T47D (cell line): ENCODE measurements at regions not wholly inside any gene's neighbourhood (a gene's known extent, or its start where the extent isn't known, plus 50 kb on each side); places are given as distances from the start of the nearest gene placed in this dataset.

Source experiments
- DNase-seq, 2 experiments: peaks; one replicate each; pipeline versions ENCODE4 v3.0.0 to v3.0.0-alpha.2; 2011 to 2012; ENCODE audit warnings: low read depth in 1 of 2, low spot score in 1 of 2
- JUND ChIP-seq: IDR thresholded peaks from 2 replicates; pipeline ENCODE4 v1.6.1; 2012; ENCODE audit warnings: low read depth
- in situ Hi-C: cut with HindIII; loops from 2 replicates; pipeline ENCODE4 v1.10.0; 2016; ENCODE audit warnings: low sequenced_read_pairs, low pct_unique_long_range_greater_than_20kb

DNA sequence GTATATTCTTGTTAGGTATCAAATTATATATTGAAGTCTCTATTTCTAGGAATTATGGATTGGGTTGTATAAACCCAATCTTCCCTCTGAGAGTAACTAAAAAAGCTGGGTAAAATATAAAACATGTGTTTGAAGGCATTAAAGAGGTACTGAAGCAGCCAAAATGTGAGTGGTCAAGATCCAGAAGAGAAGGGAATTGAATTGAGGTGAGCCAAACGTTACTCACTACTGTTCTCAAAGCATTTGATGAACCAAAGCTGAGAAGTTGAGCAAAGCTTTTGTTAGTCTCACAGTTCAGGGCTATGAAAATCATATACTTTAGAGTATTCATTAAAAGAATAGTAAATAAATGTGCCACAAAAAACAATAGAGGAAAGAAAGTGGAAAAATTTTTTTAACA, 365.8 kb downstream of the BCKDHB start:
- TF ChIP-seq JUND, result no peak
- no peak for DNase-seq
- in situ Hi-C loops, result no loop called here

- in situ Hi-C loops, result no loop called here
- DNase-seq, result no peak
These were observed 363.5 kb downstream of the BCKDHB start for GRCh38 chr6:80469977-80470376.

DNA sequence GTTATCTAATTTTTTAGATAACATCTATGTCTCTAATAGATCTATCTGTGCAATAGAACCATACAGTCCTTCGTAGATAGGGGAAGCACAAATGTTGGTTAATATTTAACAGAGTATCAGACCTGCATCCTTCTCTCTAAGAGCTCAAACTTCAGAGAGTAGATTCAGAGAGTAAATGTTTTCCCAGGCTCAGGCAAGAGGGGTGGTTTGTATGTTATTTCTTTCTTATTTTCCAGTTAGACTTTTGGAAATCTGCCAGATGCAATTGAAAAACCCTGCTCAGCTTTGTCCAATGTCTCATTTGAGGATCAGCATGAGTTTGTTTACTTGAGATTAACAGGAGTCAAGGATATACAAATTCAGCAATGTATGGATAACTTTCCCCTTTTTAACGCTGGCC, 361.9 kb downstream of the BCKDHB start:
- in situ Hi-C loops, result no loop called here
- no peak for DNase-seq
- no peak for TF ChIP-seq JUND

More at GRCh38 chr6:80469977-80470376, 363.5 kb downstream of the BCKDHB start:
- no peak for TF ChIP-seq JUND

DNA sequence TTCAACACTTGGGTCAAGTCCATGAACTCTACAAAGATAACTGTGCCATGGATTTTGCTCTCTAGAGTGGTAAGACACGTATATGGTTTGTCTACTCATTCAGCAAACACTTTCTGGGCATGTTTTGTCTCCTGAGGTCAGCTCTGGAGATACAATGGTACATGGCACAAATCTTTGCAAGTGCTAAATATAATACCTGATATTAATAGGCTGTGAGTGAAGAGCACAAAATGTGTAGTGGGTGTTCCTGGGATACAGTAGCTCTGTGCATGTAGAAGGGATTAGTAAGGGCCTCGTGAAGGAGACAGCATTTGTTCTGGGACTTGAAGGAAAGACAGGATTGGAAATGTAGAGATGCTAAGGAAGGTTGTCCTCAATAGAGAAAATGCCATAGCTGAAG, 360.9 kb downstream of the BCKDHB start:
- DNase-seq, result no peak
- in situ Hi-C loops, result no loop called here
- no peak for TF ChIP-seq JUND

DNA sequence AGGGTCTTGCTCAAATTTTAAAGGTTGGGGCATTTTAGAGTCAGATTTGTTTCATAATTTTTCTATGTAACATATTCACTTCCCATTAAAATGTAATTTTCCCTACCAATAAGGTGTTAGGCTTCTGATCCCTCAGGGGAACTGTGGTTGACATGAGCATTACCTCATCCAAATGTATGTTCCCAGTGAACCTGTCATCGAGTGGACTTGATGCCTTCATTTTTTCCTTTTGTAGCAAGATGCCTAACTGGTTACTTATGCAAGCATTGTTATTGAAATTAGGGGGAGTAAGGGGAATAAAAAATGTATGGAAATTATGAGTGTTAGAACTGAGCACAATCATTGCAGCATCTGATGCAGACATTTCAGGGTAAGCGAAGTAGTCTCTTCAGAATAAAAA, 360.5 kb downstream of the BCKDHB start:
- TF ChIP-seq JUND, result no peak
- in situ Hi-C loops, result no loop called here
- no peak for DNase-seq

GRCh38 chr6:80465513-80465912, 359.0 kb downstream of the BCKDHB start:
- in situ Hi-C loops, result no loop called here
- no peak for TF ChIP-seq JUND
- no peak for DNase-seq

GRCh38 chr6:80464901-80465300, 358.4 kb downstream of the BCKDHB start:
- in situ Hi-C loops, result no loop called here
- DNase-seq, result no peak
- TF ChIP-seq JUND, result no peak

DNA sequence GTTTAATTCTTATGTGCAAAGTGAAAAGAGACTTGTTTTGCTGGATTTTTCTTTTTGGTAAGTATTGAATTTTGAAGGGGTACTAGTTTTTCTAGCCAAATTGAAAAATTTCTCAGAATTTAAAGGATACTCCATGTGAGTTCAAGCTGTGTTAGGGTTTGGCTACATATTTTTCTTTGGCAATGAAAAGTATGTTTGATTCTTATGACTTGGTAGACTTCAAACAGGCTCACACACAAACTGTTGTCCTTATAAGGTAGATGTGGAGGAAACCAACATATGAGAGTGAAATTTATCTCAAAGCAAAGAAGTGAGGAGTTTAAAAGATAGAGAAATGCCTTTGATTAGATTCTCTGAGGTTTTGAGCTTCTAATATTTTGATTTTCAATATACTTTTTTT, 356.7 kb downstream of the BCKDHB start:
- in situ Hi-C loops, result no loop called here
- no peak for DNase-seq
- TF ChIP-seq JUND, result no peak

DNA sequence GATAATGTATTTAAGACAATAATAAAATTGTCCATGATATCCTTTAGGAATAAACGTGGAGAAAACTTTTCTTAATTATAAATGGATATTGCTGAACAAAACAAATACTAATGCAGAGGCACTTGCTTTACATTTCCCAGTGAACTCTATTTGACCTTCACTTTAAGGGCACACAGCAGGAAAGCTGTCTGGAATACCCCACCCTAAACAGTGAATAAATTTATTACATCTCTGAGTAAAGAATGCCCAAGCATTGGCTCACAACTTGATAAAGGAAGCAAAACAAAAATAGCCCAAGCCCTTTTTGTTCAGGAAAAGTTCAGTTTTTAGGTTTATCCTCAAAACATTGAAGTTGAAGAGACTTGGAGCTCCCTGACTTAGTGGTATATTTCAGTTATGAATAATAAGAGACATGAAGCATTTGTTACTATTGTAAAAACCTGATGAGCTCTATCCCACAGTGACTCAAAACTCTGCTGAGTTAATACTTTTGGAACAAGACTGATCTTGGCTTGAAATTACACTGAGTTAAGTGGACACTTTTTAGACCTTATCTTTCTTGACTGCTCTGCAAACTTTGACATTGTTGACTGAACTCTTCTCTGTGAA, 353.9 kb downstream of the BCKDHB start:
- TF ChIP-seq JUND, result no peak
- in situ Hi-C loops, result no loop called here
- no peak for DNase-seq

DNA sequence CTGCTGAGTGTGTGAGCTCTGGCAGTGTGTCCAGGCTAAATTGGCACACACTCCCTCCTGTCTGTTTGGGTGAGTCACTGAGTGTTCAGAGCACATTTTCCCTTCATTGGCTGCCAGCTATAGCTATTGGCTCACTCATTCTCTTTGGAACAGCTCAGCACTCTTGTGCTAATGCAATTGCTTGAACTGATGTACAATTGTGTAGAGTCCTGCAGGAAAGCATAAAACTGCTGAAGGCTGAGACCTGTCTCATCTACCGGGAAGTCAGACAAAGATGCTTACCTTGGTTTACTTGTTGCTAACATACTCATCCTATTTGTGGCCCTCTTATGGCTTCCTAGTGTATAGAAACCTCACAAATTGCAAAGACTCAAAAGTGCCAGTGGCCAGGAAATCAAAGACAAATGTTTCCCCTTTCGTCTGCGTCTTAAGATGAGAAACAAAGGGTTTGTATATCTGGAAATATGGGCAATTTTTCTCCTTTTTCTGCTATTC, 351.0 kb downstream of the BCKDHB start:
- in situ Hi-C loops, result no loop called here
- DNase-seq, result peak; percentile 3 to 66
- no peak for TF ChIP-seq JUND

GRCh38 chr6:80456724-80457438, 350.4 kb downstream of the BCKDHB start:
- in situ Hi-C loops, result no loop called here
- no peak for DNase-seq
- TF ChIP-seq JUND, result no peak

DNA sequence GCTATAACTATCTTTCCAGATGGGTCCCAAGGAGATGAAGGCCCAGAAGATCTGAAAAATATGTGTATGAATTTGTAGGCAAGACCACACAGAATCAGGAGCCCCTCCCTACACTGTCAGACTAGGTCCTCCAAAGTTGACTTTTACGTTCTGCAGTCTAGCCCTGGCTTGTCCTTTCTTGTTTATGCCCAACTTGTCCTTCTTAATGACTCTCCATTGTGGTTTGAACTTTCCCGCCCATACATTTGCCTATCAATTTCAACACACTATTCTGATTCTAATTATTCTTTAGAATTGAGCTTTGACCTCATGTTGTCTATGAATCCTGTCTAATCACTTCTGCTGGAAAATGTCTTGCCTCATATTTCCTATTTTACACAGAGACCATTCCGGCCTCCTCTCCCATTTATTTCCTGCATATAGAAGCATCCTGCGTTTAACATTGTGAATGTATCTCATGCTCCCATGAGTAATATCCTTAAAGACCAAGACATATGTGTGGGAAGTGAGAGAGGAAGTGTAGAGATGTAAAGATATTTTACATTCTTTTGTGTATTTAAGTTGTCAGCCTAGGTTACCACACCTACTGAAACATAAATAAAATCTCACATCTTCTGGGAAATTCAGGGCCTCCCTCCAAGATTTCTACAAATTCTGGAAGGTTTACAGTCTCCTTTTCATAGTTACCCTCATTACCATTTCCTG, 348.3 kb downstream of the BCKDHB start:
- in situ Hi-C loops, result no loop called here
- TF ChIP-seq JUND, result no peak
- no peak for DNase-seq

DNA sequence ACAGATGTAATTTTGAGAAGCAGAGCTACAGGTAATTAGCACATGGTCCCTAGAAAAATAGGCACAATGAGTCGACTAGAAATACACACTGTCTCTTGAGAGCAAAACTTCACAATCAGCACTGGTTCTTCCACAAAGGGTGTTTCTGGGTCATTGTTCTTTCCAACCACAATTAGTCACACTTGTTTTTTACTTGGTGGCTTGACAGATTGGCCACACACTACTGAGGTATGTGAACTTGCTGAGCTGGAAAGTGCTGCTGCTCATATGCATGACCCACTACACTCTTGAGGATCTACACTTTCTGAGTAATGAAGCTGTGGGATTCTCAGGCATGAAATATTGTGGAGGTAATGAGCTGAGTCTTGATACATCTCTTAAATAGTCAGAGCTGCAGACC, 347.7 kb downstream of the BCKDHB start:
- DNase-seq, result peak in 1 of 2 experiments; percentile 19
- no peak for TF ChIP-seq JUND
- in situ Hi-C loops, result no loop called here
